Gastrocnemius medialis (tissue), 4 donors: ENCODE measurements at regions not wholly inside any gene's neighbourhood (a gene's known extent, or its start where the extent isn't known, plus 50 kb on each side); places are given as distances from the start of the nearest gene placed in this dataset.

Source experiments
- CTCF ChIP-seq, 5 experiments: fragments of 450-650 bp in 3 of 5; fragments of 200-600 bp in 2 of 5; sonication (generic) in 2 of 5; IDR thresholded peaks in 4 of 5; conservative IDR thresholded peaks in 1 of 5; 1 replicate in 4 of 5; 2 replicates in 1 of 5; pipeline ENCODE4 v1.5.1; 2016 to 2019; ENCODE audit warnings: antibody characterized with exemption in 5 of 5, mild to moderate bottlenecking in 3 of 5, moderate library complexity in 3 of 5
- POLR2A ChIP-seq, 2 donors: fragments of 450-650 bp; IDR thresholded peaks; one replicate each; pipeline ENCODE4 v1.6.1; 2017; ENCODE audit warnings: antibody characterized with exemption in 2 of 2, mild to moderate bottlenecking in 2 of 2, moderate library complexity in 2 of 2

DNA sequence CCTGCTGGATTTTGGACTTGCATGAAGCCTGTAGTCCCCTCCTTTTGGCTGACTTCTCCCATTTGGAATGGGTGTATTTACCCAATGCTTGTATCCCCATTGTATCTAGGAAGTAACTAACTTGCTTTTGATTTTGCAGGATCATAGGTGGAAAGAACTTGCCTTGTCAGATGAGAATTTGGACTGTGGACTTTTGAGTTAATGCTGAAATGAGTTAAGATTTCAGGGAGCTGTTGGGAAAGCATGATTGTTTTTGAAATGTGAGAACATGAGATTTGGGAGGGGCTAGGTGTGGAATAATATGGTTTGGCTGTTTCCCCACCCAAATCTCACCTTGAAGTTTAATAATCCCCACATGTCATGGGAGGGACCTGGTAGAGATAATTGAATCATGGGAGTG, 189.6 kb upstream of the CDKN2B start:
- TF ChIP-seq CTCF (IDR thresholded peaks at IDR 0.05 in 4 of 5, conservative IDR thresholded peaks at IDR 0.05 in 1 of 5), result no peak
- TF ChIP-seq POLR2A (IDR thresholded peaks at IDR 0.05), result no peak
